COLO668 (cell line): ENCODE measurements at regions not wholly inside any gene's neighbourhood (a gene's known extent, or its start where the extent isn't known, plus 50 kb on each side); places are given as distances from the start of the nearest gene placed in this dataset.

Experiments used
- DNase-seq: peaks from one replicate; lab custom pipeline; 2025; ENCODE audit not compliant: unreplicated experiment; lab: John Stamatoyannopoulos, UW

- no peak for DNase-seq
Measured at GRCh38 chr7:47691988-47692387, 110.1 kb upstream of the TNS3 start.

DNA sequence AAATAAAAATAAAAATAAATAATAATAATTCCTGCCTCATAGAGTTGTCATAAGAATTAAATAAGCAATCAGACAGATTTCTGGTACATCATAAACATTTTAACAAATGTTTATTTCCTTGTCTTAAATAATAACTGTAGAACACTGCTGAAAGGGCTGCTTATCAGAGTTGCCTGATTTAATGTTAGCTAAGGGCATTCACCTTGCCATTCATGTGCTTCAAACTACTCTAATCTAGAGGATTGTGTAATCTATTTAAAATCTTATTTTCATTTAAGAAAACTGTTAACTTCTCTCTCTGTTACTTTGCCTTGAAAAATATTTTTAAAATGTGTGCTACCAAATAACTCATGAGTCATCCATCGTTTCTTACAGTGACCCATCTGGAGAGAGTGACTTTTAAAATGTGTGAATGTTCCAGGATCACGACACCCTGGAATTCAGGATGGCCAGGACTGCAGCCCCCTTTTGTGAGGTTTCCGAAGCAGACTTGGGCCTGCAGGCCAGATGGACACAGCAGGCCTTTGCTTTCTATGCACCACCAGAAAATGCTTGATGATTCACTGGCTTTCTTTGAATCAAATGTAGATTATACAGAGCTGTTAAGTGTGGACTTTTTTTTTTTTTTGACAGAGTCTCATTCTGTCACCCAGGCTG lies 109.1 kb upstream of the TNS3 start:
- no peak for DNase-seq

GRCh38 chr7:47689558-47689957 lies 107.6 kb upstream of the TNS3 start:
- no peak for DNase-seq

GRCh38 chr7:47688311-47689100 lies 106.6 kb upstream of the TNS3 start:
- DNase-seq = no peak

GRCh38 chr7:47685712-47686376 lies 103.9 kb upstream of the TNS3 start:
- DNase-seq = no peak

DNA sequence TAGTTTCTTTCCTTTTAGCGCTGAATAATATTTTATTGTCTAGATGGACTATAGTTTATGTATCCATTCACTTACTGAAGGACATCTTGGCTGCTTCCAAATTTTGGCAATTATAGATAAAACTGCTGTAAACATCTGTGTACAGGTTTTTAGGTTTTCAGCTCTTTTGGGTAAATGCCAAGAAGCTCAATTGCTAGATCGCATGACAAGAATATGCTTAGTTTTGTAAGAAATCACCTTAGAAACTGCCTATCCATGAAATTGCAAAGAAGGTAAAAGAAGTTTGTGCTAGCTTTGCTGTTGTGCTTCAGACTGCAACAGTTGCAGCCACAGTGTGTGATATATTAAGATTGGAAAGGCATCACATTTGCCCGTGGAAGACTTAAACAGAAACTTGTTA lies 103.2 kb upstream of the TNS3 start:
- no peak for DNase-seq

DNA sequence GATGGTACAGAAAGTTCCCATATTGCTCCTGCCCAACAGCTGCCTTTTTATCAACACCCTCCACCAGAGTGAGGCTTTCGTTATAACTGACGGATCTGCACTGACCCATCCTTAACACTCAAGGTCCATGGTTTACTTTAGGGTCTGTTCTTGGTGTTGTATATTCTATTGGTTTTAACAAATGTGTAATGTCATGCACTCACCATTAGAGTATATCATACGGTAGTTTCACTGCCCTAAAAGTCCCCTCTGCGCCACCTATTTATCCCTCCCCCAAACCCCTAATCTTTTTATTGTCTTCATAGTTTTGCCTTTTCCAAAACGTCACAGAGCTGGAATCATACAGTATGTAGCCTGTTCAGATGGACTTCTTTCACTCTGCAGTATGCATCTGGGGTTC lies 102.8 kb upstream of the TNS3 start:
- no peak for DNase-seq

DNA sequence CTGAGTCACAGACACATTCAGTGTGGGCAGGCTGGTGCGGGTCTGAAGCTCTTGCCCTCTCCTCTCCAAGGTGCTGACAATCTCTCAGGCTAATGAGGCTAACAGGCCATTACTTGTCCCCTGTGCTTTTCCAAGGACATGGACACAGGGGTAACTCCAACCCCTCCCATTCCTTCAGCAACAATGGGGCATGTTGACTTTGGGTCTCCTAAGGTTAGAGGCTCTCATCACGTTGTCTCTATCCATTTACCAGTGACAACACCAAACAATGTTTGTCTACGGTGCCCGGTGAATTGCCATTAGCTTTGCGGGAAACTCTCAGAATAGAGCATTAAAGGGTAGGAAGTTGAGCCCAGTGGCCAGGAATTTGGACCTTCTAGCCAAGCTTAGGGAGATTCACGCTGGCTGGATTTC lies 101.6 kb upstream of the TNS3 start:
- DNase-seq = no peak

DNA sequence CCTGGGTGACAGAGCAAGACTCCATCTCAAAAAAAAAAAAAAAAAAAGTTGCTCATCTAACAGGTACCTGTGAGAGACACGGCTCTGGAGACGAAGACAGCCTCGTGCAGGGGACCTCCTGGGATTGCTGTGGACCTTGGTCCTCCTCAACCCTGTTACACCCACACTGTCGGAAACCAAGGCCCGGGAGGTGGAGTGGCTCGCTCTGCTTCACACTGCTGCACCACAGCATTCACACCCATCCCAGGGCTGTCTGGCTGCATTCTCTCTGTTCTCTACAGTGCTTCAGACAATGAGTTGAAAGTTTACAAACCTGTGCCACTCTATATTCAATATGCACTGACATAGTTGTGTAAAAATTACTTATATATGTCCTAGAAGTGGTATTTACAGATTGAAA lies 101.0 kb upstream of the TNS3 start:
- DNase-seq = no peak

GRCh38 chr7:47681249-47681810 lies 99.4 kb upstream of the TNS3 start:
- no peak for DNase-seq

- no peak for DNase-seq
Measured at GRCh38 chr7:47678641-47679380, 96.9 kb upstream of the TNS3 start.

DNA sequence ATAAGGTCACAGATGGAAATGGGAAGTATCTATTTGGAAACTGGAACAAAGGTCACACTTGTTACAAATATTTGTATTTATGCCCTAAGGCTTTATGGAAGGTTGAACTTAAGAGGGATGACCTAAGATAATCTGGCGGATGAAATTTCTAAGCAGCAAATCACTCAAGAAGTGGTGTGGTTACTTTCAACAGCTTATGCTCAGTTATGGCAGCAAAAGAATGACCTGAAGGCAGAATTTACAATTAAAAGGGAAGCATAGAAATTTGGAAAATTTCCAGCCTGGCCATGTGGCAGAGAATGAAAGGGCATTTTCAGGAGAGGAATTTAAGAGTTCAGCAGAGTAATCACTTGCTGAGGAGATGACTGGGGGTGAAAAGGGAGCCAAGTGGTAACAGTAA lies 95.8 kb upstream of the TNS3 start:
- DNase-seq = no peak

DNA sequence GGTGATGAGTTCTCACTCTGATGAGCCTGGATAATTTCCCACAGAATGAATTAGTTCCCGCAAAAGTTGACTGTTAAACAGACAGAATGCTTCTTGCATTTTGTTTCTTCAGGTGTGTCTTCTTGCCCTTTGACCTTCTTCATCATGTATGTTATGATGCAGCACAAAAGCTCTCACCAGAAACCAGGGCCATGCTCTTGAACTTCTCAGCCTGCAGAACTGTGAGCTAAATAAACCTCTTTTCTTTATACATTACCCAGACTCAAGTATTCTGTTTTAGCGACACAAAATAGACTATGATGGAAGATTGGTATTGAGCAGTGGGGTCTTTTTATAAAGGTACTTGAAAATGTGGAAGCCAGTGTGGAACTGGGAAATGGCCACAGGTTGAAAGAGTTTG lies 95.2 kb upstream of the TNS3 start:
- no peak for DNase-seq

DNA sequence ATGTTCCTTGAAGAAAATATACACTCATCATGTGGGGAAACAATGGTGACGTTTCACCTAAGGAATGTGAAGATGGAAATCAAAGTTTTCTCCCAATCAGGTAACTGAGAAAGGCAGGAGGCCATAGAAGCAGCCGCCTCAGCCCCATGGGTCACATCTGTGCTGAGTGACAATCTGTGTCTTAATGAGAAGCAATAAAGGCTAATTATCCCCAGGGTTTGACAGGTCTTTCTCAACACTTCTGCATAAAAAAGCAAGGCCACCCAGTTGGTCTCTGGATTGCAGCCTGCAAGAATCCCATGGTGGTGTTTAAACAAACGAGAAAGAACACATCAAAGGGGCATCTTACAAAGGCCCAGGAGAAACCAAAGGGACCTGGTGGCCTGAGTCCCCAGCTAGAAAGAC lies 91.1 kb upstream of the TNS3 start:
- DNase-seq = no peak

DNA sequence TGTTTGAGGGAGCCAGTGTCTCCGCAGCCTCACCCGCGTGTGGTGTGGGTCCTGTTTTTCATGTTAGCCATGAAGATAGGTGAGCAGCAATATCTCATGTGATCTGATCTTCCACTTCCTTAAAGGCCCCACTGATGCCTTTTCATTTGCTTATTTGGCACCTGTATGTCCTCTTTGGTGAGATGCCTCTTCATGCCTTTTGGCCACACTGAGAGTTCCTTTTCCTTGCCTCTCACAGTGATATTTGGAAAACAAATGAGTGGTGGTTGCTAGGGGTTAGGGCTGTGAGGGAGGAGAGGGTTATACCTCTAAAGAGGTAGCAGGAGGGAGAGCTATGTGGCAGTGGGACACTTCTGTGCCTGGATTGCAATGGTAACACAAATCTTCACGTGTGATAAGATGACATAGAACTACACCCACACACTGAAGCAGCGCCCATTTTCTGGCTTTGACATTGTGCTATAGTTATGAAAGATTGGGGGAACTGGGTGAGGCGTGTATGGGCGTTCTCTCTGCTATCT lies 90.4 kb upstream of the TNS3 start:
- no peak for DNase-seq

GRCh38 chr7:47671358-47671757 lies 89.4 kb upstream of the TNS3 start:
- no peak for DNase-seq

- DNase-seq = no peak
Measured at GRCh38 chr7:47670729-47671128, 88.8 kb upstream of the TNS3 start.

- DNase-seq = no peak
Measured at GRCh38 chr7:47669901-47670384, 88.0 kb upstream of the TNS3 start.

- DNase-seq = peak; percentile 32
Measured at GRCh38 chr7:47669178-47669891, 87.4 kb upstream of the TNS3 start.

DNA sequence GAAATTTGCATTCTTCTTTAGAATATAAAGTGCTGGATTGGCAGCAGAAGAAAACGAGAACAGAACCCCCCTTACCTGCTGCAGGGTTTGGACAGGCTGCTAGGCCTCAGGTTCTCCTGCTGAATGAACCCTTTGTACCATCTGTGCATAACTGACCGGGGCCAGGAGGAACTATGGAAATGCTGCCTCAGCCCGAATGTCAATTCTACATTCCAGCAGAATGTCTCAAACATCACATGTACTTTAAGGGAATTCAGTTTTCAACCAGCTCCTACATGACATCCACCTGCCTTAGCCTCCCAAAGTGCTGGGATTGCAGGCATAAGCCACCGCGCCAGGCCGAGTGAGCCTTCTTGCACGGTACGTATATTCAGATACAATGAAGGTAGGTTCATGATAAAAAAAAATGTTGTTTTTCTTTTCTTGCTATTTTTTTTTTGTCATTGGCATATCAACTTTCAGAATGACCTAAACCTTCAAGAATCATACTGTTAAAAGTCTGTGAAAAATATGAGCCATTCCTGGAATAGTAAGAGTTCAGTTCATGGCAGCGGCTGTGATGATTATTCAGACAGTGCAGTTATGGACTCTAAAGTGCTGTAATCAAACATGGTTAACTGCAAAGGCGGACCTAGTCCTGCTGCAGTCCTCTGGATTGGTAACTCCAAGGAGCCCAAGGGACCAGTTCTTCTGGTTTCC lies 84.4 kb upstream of the TNS3 start:
- DNase-seq = no peak
